ENCODE measurements at regions not wholly inside any gene's neighbourhood (a gene's known extent, or its start where the extent isn't known, plus 50 kb on each side); places are given as distances from the start of the nearest gene placed in this dataset.
"Not testable (repeated sequence)": the region's sequence is repeated elsewhere in the genome, so short reads cannot be mapped to it uniquely, and the experiment has no call there.

- no peak for DNase-seq (ENCODE audit: low read depth)
Measured at GRCh38 chr15:57881361-57881760, 174.8 kb downstream of the POLR2M start.

DNA sequence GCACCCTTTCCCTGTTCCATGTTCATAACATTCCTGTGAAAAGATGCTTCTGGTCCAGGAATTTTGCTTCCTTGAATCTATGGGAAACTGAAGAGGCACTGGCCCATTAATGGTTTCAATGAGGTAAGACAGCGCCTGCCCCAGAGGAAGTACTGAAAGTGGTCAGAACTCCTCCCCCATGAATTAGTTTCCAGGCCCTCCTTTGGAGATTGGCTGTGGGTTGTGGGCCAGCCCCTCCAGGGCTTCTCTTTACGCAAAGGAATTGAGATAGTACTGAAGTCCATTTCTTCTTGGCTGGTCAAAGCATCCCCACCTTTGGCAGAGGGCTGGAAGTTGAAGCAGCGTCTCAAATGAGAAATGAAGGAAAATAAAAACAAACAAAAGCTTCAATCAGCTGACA lies 175.5 kb downstream of the POLR2M start:
- no peak for DNase-seq (ENCODE audit: low read depth)

- no peak for DNase-seq (ENCODE audit: low read depth)
Measured at GRCh38 chr15:57883701-57884100, 177.2 kb downstream of the POLR2M start.

GRCh38 chr15:57884936-57885335 lies 178.4 kb downstream of the POLR2M start:
- DNase-seq (ENCODE audit: low read depth) = no peak

GRCh38 chr15:57885435-57885834 lies 178.9 kb downstream of the POLR2M start:
- no peak for DNase-seq (ENCODE audit: low read depth)

DNA sequence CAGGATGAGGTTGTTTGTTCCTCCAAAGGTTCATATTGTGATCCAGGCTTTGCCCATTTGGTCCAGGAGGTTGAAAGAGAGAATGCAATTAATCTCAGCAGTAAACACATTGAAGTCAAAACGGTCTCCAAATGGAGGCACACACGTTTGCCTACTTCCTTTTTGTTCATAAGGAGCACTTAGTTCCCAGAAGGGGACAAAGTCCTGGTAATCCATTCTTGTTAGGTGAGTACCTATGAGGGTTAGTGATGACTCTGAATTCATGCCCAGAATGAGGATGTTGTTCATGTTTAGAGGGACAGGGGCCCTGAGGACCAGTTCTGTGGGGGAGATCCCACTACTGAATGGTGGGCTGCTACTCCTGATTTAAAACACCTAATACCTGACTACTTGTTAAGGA lies 177.7 kb downstream of the ALDH1A2 start:
- no peak for DNase-seq (ENCODE audit: low read depth)

- DNase-seq (ENCODE audit: low read depth) = no peak
Measured at GRCh38 chr15:57890351-57890750, 175.2 kb downstream of the ALDH1A2 start.

DNA sequence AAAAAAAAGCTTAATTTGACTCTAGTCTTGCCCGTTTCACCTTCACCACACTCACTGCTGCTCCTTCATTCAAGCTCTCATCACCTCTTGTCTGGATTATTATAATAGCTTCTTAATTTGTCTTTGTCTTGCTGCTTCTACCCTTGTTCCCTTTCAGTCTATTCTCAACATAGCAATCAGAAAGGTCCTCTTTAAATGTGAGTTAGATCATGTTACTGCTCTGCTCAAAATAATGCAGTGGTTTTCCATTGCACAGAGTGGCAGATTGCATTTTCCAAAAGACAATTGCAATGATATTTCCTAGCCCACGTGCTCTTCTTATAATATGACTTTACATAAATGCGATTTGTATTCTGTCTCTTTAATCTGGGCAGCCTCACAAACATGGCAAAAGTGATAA lies 174.6 kb downstream of the ALDH1A2 start:
- no peak for DNase-seq (ENCODE audit: low read depth)

- no peak for DNase-seq (ENCODE audit: low read depth)
Measured at GRCh38 chr15:57892181-57892580, 173.3 kb downstream of the ALDH1A2 start.

GRCh38 chr15:57893040-57893439 lies 172.5 kb downstream of the ALDH1A2 start:
- DNase-seq (ENCODE audit: low read depth) = no peak

GRCh38 chr15:57895291-57895690 lies 170.2 kb downstream of the ALDH1A2 start:
- no peak for DNase-seq (ENCODE audit: low read depth)

GRCh38 chr15:57896114-57896513 lies 169.4 kb downstream of the ALDH1A2 start:
- DNase-seq (ENCODE audit: low read depth) = no peak

DNA sequence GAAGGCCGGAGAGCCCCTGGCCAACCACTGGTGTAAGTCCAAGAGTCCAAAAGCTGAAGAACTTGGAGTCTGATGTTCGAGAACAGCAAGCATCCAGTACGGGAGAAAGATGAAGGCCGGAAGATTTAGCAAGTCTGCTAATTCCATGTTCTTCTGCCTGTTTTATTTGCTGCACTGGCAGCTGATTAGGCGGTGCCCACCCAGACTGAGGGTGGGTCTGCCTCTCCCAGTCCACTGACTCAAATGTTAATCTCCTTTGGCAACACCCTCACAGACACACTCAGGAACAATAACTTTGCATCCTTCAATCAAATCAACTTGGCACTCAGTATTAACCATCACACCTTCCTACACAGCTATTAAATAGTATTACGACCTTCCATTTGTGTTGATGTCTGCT lies 168.6 kb downstream of the ALDH1A2 start:
- DNase-seq (ENCODE audit: low read depth) = not testable (repeated sequence)

GRCh38 chr15:57897870-57898269 lies 167.6 kb downstream of the ALDH1A2 start:
- no peak for DNase-seq (ENCODE audit: low read depth)

DNA sequence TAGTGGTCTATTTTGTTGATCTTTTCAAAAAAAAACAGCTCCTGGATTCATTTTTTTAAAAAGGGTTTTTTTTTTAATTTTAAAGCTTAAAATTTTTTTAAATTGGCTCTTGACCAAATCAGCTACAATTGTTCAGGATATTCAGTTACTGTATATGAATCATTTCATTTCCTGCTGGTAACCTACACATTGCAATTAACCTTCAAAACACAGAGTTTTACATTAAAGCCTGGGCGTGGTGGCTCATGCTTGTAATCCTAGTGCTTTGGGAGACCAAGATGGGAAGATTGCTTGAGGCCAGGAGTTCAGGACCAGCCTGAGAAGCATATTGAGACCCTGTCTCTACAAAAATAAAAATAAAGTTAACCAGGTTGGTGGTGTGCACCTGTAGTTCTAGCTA lies 163.4 kb downstream of the ALDH1A2 start:
- no peak for DNase-seq (ENCODE audit: low read depth)

Measured in stimulated activated CD8-positive, alpha-beta memory T cell treated with anti-CD3 and anti-CD28 coated beads, Interleukin-4, amount 100 ng/mL, for 24 hours (primary cell).